ENCODE measurements at regions not wholly inside any gene's neighbourhood (a gene's known extent, or its start where the extent isn't known, plus 50 kb on each side); places are given as distances from the start of the nearest gene placed in this dataset.

DNA sequence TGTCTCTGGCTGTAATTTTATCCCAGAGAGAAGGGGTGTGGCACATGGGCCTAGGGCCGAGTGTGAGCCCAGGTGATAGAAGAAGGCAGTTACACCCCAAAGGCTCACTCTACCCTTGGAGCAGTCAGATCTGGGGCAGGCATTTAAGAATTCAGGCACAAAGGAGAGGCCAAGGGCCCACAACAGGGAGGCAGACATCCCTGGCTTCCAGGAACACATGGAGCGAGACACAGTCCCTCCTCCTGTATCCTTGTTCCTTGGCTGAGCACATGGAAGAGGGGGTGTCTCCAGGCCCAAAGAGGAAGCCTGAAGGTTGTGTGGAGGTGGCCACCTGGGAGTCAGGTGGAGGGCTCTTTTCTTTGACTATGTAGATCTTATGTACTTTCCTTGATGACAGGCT, 286.2 kb downstream of the RPS24 start:
- no peak for DNase-seq (ENCODE audit: low read depth in 2 of 2)

DNA sequence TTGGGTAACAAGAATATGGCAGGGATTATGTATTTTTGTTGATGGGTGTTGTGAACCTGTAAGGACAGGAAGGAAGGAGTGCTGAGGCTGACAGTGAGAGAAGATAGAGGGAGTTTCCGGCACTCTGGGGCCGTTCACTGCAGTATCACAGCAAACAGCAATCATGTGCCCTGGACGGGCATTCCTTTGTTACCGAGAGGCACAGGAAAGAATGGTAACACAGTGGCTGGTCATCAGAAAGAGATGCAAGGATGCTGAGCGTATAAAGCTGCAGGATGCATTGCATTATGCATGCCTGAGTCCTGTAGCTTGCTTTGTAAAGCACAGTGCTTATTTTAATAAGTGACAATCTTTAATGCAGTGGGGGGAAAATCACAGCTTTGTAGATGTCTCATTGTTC, 286.8 kb downstream of the RPS24 start:
- no peak for DNase-seq (ENCODE audit: low read depth in 2 of 2)

DNA sequence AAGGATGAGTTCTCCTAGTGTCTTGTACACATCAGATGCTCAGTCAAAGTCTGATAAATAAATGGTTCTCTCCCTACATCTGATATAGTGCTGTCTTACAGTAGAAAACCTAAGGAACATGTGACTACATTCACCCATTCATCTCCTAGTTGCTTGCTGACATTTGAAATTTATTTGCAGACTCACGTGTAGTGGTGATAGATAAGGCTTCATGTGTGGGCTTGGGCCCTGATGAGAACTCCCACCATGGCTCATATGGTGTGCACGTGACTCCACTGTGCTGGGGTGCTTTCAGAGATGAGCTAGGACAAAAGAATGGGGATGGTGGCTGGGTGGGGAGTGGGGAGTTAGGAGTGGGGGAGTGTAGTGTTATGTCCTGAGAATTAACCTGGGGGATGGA, 287.3 kb downstream of the RPS24 start:
- no peak for DNase-seq (ENCODE audit: low read depth in 2 of 2)

DNA sequence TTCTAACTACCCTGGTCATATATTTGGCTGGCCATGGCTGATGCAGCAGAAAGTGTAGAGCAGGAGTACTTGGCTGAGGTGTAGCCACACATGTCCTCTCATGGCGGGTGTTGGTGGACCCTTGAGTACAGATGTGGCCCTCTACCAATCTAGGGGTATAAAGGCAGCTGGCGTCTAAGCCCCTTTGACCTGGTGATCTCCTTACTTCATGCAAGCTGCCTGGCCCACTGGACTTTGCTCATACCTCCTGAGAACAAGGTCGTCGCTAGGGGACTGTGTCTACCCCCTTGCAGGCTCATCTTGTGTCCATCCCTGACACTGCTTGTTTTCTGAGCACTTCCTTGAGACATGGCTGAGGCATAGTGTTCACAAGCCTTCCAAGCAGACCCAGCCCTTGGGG, 287.8 kb downstream of the RPS24 start:
- no peak for DNase-seq (ENCODE audit: low read depth in 2 of 2)

DNA sequence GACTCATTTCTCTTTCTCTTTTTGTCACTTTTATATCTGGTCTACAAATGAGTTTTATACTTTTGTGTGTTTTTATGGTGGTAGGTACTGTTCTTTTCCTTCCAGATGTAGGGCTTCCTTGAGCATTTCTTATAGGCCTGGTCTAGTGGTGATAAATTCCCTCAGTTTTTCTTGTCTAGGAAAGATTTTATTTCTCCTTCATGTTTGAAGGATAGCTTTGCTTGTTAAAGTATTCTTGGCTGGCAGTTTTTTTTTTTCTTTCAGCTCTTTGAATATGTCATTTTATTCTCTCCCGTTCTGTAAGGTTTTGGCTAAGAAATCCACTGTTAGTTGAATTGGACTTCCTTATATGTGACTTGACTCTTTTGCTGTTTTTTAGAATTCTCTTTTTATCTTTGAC, 292.7 kb downstream of the RPS24 start:
- DNase-seq (ENCODE audit: low read depth in 2 of 2) = no peak

DNA sequence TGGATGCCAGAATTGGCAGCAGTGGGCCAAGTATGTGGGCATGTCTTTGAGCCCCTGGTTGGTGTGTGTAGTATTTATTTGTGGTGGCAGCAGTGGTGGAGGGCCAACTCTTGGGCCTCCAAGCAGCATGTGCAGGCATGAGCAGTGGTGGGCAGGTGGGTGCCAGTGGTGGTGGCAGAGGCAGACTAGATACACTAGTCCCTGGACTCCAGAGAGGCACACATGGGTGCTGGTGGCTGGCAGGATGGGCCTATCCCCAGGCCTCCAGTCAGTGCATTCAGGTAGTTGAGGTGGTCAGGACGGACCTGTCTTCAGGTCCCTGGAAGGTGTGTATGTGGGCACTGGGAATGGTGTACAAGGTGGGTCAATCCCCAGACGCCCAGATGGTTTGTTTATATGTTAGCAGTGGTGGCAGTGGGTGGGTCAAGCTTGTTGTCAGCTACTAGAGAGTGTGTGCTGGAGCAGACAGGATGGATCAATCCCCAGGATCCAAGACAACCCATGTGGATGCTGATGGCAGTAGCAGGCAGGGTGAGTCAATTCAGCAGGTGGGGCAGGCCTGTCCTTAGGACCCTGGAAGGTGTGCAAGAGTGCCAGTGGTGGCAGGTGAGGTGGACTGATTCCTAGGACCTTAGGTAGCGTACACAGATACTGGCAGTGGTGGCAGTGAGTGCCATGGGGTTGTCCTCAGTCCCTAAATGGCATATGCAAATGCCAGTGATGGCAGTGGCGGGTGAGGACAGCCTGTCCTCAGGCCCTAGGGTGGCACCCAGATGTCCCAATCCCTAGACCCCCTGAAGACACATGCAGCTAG, 294.3 kb downstream of the RPS24 start:
- no peak for DNase-seq (ENCODE audit: low read depth in 2 of 2)

DNA sequence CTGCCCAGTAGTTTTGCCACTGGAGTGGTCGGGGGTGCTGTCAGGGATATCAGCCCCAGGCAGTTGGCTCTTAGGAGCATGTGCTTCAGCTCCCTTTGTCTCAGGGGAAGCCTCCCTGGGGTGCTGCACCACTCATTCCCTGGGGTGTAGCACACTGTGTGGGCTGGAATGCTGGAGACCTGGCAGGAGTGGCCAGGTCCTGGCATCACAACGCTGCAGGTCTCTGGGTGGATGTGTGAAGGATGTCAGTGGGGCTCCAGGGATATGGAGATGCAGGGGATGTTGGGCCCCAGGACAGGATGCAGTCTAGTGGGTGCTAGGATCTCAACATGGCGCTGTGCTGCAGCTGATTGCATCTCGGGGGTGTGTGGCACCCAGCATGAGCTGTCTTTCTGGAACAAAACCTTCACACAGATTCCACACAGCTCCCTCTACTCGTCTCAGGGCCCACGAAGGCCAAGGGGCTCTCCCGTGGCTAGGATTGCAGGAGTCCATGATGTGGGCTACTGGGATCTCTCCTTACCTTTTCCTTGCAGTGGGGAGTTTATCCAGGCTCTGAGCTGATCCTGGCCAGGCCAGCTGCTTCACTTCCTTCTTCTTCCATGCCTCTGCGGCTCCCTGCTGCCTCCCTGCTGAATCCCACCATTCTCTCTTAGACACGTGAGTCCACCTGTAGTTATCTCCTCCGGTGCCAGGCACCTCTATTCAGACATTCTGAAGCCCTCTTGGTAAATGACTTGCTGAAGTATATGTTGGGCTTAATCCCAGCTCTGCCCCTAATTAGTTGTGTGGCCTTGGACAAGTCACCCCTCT, 295.1 kb downstream of the RPS24 start:
- DNase-seq (ENCODE audit: low read depth in 2 of 2) = no peak

DNA sequence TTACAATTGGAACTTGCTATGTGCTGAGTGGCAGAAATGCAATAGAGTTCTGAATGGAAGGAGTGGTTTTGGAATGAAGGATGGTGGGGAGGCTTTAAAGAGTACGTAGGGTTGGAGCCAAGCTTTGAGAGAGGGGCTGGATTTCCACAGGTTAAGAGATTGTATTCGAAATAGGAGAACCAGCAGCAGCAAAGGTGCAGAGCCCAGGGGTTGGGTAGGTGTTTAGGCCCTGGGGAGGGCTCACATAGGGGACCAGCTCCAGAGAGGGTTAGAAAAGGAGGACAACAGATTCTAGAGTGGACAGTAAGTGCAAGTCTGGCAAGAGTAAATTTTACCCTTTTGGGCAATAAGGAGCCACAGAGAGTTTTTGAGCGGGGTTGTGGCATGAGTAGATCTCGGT, 297.2 kb downstream of the RPS24 start:
- DNase-seq (ENCODE audit: low read depth in 2 of 2) = no peak

DNA sequence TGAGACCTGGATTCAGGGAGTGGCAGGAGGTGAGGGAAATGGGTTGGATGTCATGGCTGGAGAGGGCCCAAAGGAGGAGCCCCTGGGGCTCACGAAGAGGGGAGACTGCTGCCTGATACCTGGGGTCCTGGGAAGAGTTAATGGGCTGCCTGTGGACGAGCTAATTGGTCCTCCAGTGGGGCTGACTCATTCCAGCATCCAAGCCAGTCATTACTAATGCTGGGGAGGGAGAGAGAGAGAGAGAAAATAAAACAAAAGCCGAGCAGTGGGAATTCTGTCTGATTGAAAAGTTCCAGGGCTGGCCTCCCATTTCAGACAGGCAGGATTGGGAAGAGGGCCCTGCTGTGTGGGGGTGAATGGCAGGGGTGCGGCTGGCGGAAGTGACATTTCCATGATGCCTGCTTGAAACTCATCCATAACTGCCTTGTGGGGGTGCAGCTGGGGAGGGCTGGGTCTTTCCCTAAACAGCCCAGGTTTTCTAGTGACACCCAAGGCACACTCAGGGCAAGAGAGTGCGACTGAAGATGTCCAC, 297.8 kb downstream of the RPS24 start:
- no peak for DNase-seq (ENCODE audit: low read depth in 2 of 2)

DNA sequence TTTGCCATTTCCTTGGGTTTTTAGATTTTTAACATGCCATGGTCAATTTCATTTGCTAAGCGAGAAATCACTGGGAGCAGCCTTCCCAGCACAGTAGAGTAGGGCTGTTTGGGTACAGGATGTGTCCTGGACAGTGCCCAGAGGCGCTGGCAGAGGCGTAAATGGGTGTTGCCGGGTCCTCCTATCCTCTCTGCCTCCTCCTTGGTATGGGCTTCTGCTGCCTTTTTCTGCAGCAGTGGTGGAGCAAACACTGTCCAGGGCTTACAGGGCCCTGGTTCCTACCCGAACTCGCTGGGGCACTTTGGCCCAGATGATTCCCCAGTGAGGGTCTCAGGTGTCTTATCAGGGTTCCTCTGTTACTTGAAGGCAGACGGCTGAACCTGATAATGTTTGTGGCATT, 298.3 kb downstream of the RPS24 start:
- no peak for DNase-seq (ENCODE audit: low read depth in 2 of 2)

DNA sequence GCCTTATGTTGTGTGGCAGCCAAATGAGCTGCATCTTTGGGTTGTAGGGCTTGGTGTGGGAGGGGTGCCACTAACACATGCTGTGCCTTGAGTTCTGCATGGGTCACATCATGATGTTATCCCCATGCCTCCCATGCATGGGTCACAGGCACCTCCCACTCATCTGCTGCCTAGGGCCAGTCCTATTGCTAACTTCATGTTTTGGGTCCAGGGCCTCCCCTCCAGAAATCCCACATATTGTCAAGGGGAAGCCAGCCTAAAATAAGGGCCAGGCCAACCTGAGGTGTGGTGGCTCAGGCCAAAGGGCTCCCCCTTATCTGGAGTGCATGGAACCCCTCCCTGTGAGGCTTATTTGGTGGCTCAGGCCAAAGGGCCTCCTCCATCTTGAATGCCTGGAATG, 299.0 kb downstream of the RPS24 start:
- DNase-seq (ENCODE audit: low read depth in 2 of 2) = no peak

DNA sequence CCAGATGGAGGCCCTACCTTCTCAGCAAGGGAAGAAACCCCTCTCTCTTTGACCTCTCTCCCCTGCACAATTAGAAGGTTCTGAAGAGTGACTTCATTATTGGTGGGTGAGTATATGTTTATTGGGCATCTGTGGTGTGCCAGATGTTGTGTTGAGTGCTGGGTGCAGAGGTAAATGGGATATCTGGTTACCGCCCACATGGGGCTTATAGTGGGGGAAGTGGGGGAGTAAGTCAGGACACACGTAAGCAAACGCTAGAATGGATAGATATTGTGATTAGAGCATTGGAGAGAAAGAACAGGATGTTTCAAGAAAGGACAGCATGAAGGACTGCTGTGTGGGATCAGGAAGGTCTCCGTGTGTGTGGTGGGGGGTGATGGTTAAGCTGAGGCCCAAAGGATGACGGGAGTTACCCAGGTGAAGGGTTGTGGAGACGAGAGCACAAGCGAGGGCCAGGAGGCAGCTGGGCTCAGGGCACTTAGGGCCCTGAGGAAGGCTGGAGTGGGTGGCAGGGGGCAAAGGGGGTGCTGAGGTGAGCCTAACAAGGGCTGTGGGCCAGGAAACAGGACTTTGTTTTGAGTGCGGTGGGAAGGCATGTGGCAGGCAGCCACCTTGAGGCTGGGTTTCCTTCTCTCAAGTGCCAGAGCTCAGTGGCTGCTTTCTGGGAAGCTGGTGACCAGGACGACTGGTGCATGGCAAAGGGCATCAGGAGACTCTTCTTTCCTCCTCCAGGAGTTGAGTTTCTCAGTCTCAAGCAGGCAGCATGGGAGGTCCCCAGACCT, 299.9 kb downstream of the RPS24 start:
- no peak for DNase-seq (ENCODE audit: low read depth in 2 of 2)

DNA sequence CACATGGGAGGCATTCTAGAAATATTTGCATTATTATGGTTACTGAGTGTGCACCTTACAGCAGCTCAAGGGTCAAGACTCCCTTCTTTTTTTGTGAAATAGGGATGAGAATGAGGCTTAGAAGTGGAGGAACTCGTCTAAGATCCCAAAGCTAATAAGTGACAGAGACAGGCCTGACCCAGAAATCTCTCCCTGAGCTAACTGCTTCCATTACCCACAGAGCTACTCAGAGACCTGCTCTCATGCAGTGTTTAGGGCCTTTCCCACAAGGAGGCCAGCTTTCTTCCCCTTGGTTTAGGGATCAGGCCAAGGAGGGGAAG, 301.7 kb downstream of the RPS24 start:
- DNase-seq (ENCODE audit: low read depth in 2 of 2) = no peak

DNA sequence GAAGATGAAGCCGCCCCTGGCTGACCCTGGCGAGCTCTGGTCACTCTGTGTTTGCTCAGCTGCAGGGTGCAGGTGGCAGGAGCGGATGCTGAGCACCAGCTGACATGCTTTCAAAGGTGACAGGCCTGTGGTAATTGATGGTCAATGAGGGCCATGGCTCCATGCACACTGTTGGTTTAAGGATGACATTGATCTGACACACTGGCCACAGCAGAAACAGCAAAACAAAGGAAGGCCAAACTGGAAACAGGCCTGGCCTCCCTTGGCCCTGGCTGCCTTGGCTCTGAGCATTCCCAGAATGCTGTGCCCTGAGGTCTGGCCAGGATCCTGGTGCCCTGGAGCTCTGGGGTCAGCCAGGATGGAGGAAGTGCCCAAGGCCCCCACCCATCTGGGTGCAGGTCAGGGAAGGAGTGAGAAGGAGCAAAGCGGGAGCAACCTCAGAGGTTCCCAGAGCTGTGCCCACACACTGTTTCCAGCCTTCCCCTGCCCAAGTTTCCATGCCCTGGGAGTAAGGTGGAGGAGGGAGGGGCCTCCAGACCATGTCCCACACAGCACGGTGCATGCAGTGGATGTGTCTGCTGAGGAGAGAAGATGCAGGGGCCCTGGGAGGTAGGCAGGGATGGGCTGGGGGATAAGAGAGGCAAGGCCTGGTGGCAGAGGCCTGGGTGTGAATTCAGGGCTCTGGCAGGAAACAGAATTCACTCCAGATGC, 302.2 kb downstream of the RPS24 start:
- no peak for DNase-seq (ENCODE audit: low read depth in 2 of 2)

DNA sequence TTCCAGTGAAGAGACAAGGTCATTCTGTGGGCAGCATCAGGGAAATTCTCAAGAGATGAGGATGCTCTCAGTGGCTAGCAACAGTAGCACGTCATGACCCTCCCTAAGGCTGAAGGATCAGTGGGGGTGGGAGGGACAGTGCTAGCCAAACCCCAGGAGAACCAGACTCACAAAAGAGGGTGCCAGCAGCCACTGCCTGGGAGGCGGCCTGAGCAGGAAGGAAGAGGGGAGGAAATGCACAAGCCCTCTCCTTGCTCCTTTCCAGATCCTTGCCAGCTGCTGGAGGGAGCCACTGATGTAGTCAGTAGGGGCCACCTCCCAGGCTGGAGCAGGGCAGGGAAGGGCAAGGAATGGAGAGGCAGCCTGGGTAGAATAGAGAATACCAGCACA, 302.7 kb downstream of the RPS24 start:
- DNase-seq (ENCODE audit: low read depth in 2 of 2) = no peak

DNA sequence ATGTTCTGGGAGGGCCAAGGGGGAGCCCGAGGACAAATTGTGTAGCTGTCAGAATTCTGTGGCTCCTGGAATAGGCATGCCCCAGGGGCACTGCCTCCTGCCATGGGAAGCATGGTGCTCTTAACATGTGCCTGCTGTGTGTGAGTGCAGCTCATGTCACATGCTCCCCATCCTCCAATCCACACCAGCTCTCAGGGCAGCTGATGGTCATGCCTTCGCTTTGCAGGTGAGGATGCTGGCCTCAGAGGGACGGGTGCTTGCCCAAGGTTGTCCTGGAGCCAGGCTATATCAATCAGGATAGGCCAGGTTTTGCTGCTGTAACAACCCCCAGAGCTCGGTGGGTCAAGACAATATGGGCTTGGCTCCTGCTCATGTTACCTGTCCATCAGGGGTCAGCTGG, 303.4 kb downstream of the RPS24 start:
- no peak for DNase-seq (ENCODE audit: low read depth in 2 of 2)

DNA sequence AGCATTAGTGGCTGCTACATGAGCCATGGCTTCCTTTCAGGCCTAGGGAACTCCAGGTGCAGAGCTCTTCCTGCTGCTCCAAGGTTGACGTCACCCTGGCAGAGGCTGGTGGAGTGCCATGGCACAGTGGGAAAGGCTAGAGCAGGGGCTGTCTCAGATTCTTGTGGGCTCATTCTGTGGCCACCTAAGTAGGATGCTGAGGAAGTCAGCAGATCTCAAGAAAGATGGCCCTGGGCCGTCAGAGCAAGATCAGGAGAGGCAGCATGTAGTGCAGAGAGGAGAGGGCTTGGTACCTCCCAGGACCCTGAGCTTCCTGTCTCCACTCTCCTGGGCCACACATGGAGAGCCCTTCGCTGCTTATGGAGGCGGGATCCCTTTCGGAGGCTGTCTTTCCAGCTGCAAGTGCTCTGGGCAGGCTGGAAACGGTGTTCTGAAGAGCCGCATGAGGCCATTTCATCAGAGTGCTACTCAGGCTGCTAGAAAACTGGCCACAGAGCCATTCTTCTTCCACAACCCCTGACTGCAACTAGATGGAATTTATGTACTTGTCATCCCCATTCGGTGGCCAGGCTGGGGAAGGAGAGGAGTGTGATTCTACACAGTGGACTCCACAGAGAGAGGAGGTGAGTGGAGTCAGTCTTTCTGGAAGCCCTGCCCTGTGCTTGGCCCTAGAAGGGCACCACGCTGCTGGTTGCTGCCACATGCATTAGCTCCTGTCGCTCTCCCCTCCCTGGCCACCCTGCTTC, 304.2 kb downstream of the RPS24 start:
- no peak for DNase-seq (ENCODE audit: low read depth in 2 of 2)

DNA sequence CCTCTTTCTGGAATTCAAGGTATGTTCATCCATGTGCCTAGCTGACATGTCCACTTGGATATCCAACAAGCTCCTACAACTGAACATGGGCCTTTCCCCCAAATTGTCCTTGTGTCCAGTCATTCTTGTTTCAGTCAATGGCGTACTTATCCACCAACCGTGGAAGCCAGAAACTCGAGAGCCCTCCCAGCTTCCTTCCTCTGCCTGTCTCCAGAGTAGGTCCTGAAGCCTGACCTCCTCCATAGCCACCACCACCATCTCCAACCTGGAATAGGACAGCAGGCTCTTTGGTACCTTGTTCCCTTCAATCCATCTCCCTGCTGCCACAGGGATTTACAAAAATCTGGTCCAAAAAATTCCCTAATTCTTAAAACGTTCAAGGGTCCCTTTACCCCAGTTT, 305.1 kb downstream of the RPS24 start:
- no peak for DNase-seq (ENCODE audit: low read depth in 2 of 2)

DNA sequence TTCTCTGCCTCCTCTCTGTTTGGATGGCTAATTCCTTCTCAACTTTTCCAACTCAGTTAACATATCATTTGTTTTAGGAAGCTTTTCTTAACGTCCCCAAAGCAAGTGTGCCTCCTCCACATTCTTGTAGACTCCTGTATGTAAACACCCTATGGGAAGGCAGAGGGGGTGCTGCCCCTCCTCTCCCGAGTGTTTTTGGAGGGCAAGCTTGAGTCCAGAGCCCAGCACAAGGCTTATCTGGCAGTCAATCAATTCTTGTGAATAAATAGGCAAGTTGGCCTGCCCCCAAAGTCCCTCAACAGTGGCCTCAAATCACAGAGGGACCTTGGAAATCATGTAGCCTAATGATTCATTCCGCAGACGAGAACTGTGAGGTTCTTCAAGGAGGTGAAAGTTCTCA, 305.6 kb downstream of the RPS24 start:
- no peak for DNase-seq (ENCODE audit: low read depth in 2 of 2)

DNA sequence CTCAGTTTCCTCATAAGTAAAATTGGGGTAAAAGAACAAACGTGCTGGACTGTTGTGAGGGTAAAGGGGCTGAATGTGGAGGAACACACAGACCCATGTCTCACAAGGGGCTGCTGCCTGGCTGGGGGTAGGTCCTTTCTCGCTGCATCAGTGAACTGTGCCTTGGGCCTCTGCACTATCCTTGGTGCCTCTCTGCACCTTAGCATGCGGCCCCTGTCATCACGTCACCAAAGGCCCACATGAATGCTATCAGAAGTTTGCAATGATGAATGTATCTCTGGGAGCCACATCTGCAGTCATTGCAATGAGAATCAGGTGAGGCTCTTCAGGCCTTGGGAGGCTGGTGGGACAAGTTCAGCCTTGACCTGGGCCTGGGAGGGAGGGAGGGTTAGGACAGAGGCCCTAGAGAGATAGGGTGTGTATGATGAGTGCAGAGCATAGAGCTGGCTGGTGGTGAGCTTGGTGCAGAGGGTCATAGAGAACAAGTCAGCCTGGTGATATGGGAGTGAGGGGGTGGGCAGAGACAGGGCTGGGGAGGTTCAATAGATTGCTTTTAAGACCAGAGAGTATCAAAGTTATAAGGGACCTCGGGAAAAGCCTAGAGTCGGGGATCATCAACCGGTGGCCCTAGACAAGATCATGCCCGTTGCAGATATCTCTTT, 308.4 kb downstream of the RPS24 start:
- DNase-seq (ENCODE audit: low read depth in 2 of 2) = no peak

Data from stimulated activated CD4-positive, alpha-beta T cell treated with anti-CD3 and anti-CD28 coated beads, Interleukin-4, amount 100 ng/mL, for 48 hours (primary cell).